ENCODE measurements at regions not wholly inside any gene's neighbourhood (a gene's known extent, or its start where the extent isn't known, plus 50 kb on each side); places are given as distances from the start of the nearest gene placed in this dataset.

DNA sequence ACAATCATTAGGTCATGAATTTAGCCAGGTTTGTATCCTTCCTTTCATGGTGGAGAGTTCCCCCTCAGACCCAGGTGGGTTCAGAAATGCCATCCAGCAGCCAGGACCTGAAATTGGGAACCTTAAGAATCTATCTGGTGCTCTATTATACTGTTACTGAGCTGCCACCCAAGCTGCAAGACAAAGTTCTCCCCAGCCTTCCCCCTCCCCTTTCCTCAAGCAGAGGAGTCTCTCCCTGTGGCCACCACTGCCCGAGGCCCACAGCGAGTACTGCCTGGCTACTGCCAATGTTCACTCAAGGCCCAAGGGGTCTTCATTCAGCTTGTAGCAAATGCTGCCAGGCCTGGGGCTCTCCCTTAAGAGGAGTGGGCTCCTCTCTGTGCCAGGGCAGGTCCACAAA, 133.8 kb downstream of the TMEM38B start:
- H3K27ac Mint-ChIP-seq: no peak overlapping the region
- H3K4me3 Mint-ChIP-seq: no peak overlapping the region
- no peaks in the 10 kb centered on the region for H3K27me3 Mint-ChIP-seq
- ATAC-seq: no peak
- H3K9me3 Mint-ChIP-seq: peaks cover 12% of the 10 kb centered on the region
- DNase-seq (ENCODE audit: low spot score): no peak
- no peaks in the 10 kb centered on the region for H3K4me1 Mint-ChIP-seq (ENCODE audit: low read depth in 2 of 2)
- H3K36me3 Mint-ChIP-seq: no peaks in the 10 kb centered on the region

DNA sequence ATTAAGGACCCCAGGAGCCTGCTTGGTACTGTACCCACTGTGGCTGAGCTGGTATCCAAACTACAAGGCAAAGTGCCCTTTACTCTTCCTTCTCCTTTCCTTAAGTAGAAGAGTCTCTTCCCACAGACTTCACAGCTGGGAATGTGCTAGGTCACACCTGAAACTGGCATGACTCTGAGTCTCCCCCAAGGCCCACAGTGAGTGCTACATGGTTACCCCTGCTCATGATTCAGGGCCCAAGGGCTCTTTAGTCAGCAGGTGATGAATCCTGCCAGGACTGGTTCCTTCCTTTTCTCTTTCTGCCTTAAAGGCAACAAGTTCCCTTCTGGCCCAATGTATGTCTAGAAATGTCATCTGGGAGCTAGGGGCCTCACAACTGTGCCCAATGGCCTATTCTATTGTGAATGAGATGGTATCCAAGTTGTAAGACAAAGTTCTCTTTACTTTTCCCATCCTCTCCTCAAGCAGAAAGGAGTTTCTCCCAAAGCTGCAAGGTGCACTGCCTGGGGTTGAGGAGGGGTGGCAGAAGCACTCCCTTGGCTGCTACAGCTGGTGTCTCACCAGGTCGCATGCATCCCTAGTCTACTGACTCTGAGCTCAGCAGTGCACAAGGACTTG, 134.4 kb downstream of the TMEM38B start:
- H3K9me3 Mint-ChIP-seq: peaks cover 7% of the 10 kb centered on the region
- H3K4me1 Mint-ChIP-seq (ENCODE audit: low read depth in 2 of 2): no peaks in the 10 kb centered on the region
- no peak overlapping the region for H3K27ac Mint-ChIP-seq
- DNase-seq (ENCODE audit: low spot score) (no peak), ATAC-seq (peak in 1 of 2 donors; percentile 13)
- no peaks in the 10 kb centered on the region for H3K36me3 Mint-ChIP-seq
- H3K4me3 Mint-ChIP-seq: no peak overlapping the region
- H3K27me3 Mint-ChIP-seq: no peaks in the 10 kb centered on the region

DNA sequence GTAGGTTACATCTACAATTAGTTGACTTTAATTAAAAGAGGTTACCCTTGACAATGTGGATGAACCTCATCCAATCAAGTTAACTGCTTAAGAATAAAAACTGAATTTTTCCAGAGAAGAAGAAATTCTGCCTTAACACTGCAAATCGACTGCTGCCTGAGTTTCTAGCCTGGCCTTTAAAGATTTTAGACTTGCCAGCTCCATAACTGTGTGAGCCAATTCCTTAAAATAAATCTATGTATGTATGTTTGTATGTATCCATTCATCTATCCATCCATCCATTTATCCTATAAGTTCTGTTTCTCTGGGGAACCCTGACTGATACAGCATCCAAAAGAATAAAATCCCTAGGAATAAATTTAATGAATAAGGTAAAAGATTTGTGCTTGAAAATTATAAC, 136.1 kb downstream of the TMEM38B start:
- no peak overlapping the region for H3K27ac Mint-ChIP-seq
- H3K36me3 Mint-ChIP-seq: no peaks in the 10 kb centered on the region
- no peak for ATAC-seq
- no peak overlapping the region for H3K4me3 Mint-ChIP-seq
- H3K27me3 Mint-ChIP-seq: peaks cover 6 to 8% of the 10 kb centered on the region in 2 donors
- no peak for DNase-seq (ENCODE audit: low spot score)
- H3K4me1 Mint-ChIP-seq (ENCODE audit: low read depth in 2 of 2): no peaks in the 10 kb centered on the region
- peaks cover 7% of the 10 kb centered on the region for H3K9me3 Mint-ChIP-seq

DNA sequence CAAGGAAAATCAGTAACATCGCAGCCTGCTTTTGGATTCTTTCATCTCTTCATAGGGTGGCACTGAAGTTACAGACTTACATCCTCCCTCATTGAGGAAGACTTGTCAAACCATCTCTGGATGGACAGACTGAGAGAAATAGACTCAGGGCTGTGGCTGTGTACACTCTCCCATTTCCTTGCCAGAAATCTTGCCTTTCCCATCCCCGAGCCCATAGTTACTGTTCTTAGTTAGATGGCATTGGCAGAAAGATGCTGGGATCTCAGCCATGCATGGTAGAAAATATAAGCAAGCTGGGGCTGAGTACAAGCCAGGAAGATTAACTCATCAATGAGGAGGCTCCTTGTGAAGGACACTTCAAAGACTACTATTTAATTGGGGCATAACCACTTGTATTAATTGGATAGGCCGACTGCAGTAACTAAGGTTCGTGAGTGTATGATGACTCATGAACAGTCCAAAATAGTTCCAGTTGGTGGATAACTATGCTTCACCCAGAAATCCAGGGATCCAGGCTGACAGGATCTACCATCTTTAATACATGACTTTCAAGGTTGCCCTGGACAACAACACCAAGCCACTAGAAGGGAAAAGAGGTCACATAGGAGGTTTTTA, 137.9 kb downstream of the TMEM38B start:
- no peak for DNase-seq (ENCODE audit: low spot score)
- H3K36me3 Mint-ChIP-seq: no peaks in the 10 kb centered on the region
- peaks cover 6 to 9% of the 10 kb centered on the region in 2 donors for H3K27me3 Mint-ChIP-seq
- H3K4me1 Mint-ChIP-seq (ENCODE audit: low read depth in 2 of 2): no peaks in the 10 kb centered on the region
- no peak for ATAC-seq
- no peaks in the 10 kb centered on the region for H3K9me3 Mint-ChIP-seq
- H3K27ac Mint-ChIP-seq: no peak overlapping the region
- no peak overlapping the region for H3K4me3 Mint-ChIP-seq

DNA sequence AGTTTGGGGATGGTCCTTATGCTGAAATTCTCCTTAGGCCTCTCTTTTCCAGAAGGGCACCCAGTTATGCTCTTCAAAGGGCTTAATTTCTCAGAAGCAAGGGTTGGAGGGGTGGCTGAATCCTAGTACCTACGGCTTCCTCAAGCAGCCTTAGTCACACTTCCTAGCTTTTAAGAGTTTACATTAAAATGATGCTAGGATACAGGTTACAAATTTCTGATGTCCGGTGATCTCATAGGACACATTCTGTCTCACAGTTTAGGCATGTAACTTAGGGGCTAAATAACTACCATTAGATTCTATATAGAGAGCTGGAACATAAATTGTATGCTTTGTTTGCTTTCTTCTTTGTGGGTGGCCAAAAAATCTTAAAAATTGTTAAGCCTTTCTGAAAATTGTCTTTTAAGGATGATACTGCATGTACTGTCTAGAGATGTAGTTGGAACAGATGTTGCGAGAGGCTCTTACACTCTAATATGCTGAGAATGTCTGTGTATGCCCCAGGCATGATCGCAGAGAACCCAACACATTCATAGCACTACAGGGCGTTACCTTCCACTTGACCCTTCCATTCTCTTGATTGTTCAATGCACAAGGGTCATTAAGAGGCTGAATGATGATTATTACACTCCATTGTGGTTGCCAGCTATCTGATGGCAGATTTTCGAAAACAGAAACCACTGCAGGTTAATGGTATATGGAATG, 139.1 kb downstream of the TMEM38B start:
- no peak for DNase-seq (ENCODE audit: low spot score)
- H3K4me1 Mint-ChIP-seq (ENCODE audit: low read depth in 2 of 2): no peaks in the 10 kb centered on the region
- peaks cover 9% of the 10 kb centered on the region in 2 donors for H3K27me3 Mint-ChIP-seq
- no peak overlapping the region for H3K4me3 Mint-ChIP-seq
- no peaks in the 10 kb centered on the region for H3K9me3 Mint-ChIP-seq
- H3K27ac Mint-ChIP-seq: no peak overlapping the region
- no peak for ATAC-seq
- H3K36me3 Mint-ChIP-seq: no peaks in the 10 kb centered on the region

DNA sequence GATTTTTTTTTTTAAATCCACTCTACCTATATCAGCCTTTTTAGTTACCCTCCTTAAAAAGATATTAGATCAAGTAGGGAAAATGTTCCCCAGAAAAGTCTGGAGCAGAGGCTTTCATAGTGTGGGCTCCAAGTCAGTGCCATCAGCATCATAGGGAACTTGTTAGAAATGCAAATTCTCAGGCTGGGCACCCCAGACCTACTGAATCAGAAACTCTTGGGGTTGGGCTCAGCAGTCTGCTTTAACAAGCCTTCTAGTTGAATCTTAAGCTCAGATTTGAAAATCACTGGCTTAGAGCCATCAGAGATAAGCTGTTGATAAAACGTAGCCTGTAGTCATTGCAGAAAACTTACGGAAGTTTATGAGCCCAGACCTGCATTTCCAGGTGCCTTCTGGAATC, 140.1 kb downstream of the TMEM38B start:
- ATAC-seq: no peak
- H3K27ac Mint-ChIP-seq: no peak overlapping the region
- H3K27me3 Mint-ChIP-seq: peaks cover 13 to 16% of the 10 kb centered on the region in 2 donors
- no peaks in the 10 kb centered on the region for H3K36me3 Mint-ChIP-seq
- H3K4me3 Mint-ChIP-seq: no peak overlapping the region
- peaks cover 4% of the 10 kb centered on the region in 2 donors for H3K4me1 Mint-ChIP-seq (ENCODE audit: low read depth in 2 of 2)
- no peaks in the 10 kb centered on the region for H3K9me3 Mint-ChIP-seq
- DNase-seq (ENCODE audit: low spot score): no peak

DNA sequence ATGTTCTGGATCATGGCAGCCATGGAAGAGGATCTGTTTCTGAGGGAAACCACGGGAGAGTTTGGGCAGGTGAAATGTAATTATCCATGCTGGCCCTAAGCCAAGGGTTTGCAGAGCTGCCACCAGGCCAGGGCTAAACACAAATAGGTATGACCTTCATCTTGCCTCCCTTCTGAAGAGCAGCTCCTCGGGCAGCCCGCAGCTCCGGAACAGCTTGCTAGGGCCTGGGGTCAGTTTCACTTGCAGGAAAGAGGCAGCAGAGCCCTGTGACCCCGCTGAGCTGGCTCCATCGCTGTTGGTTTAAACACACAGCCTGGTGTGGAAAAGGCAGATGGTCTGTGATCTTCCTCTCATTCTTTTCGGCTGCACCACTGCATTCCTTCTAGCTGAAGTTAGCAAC, 141.4 kb downstream of the TMEM38B start:
- Mint-ChIP-seq H3K27ac (no peak overlapping the region), H3K4me3 (no peak overlapping the region), H3K36me3 (no peaks in the 10 kb centered on the region), H3K27me3 (peaks cover 13 to 16% of the 10 kb centered on the region in 2 donors), H3K4me1 (ENCODE audit: low read depth in 2 of 2) (peaks cover 4 to 6% of the 10 kb centered on the region in 2 donors), H3K9me3 (no peaks in the 10 kb centered on the region)
- no peak for DNase-seq (ENCODE audit: low spot score)
- no peak for ATAC-seq

DNA sequence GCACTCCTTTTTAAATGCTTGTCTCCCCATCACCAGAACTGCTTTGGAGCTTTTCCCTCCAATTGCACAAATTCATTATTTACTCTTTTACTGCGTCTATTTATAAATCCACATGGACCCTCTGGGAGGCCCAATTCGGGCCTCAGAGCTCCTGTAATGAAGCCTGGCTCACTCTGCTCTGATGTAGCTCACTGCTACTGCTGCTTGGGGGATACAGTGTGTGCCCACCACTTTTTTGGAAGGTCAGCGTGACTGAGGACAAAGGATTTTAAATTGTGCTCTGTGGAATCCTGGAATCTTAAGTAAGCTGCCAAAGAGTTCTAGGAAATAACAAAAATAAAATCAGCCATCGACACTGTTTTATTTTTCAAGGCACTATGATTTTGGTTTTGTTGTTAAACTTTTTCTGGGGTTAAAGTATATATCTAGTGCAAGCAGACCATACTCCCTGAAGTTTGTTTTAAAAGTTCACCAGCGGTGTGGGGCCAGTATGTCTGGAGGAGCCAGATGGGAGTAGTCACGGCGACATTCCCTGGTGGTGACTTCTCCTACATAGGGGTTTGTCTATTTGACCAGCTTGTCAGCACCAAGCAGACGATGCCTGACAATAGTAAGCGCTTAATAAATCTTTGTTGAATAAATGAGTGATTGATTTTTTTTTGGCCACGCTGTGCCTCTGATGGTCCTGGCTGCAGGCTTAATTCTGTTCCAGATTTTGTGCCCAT, 142.8 kb downstream of the TMEM38B start:
- no peak for ATAC-seq
- Mint-ChIP-seq H3K4me1 (ENCODE audit: low read depth in 2 of 2) (peaks cover 14 to 19% of the 10 kb centered on the region in 2 donors), H3K27ac (no peak overlapping the region)

DNA sequence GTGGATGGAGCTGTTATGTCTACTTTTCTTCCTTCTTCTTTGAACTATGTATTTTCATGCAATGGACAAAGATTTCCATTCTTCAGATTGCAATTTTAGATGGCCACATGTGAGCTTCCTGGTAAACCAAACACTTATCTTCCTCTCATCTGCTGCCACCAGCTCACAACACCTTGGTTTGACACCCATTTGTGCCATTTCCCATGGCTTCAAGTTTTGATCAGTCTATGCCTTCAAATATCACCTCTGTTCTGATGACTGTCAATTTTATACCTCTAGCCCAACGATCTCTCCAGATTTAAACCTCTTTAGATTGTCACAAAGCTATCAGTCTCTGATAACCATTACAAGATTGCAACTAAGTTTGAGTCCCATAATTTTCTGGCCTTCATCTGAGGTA, 147.2 kb downstream of the TMEM38B start:
- ATAC-seq: peak in 1 of 2 donors; percentile 55
- Mint-ChIP-seq H3K4me3 (no peak overlapping the region), H3K27me3 (peaks cover 8 to 10% of the 10 kb centered on the region in 2 donors), H3K36me3 (no peaks in the 10 kb centered on the region), H3K4me1 (ENCODE audit: low read depth in 2 of 2) (peaks cover 14 to 20% of the 10 kb centered on the region in 2 donors), H3K9me3 (no peaks in the 10 kb centered on the region), H3K27ac (no peak overlapping the region)
- no peak for DNase-seq (ENCODE audit: low spot score)

More for the DNA sequence above, 142.8 kb downstream of the TMEM38B start:
- no peaks in the 10 kb centered on the region for H3K36me3 Mint-ChIP-seq
- DNase-seq (ENCODE audit: low spot score): no peak
- peaks cover 16% of the 10 kb centered on the region in 2 donors for H3K27me3 Mint-ChIP-seq
- no peaks in the 10 kb centered on the region for H3K9me3 Mint-ChIP-seq
- H3K4me3 Mint-ChIP-seq: no peak overlapping the region

DNA sequence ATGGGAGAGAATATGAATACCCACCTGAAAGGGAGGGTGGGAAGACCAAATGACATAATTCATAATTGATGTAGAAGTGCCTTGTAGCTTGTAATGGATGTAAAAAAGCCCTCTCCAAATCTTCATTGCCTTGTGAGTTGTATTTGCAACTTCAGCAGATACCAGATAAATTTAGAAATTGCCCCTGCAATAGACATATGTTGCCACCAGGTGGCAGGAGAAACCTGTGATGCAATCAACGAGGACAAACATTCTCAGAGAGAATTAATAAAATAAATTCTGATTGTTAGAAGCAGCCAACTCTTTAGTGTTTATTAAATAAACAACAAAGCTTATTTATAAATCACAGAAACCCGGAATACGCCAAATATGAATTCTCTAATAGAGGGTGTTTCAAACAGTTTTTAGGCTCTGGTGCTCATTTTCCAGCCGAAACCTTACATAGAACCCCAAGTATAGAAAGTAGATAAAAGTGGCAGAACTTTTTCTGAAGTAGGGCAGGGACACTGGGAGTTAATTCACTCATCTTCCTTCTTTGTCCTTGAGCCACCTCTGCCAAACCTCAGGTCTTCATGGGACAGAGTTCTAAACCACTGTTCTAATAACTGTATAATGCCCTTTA, 147.8 kb downstream of the TMEM38B start:
- no peaks in the 10 kb centered on the region for H3K36me3 Mint-ChIP-seq
- DNase-seq (ENCODE audit: low spot score): no peak
- ATAC-seq: no peak
- H3K27ac Mint-ChIP-seq: no peak overlapping the region
- peaks cover 14 to 20% of the 10 kb centered on the region in 2 donors for H3K4me1 Mint-ChIP-seq (ENCODE audit: low read depth in 2 of 2)
- no peaks in the 10 kb centered on the region for H3K9me3 Mint-ChIP-seq
- H3K27me3 Mint-ChIP-seq: peaks cover 8 to 10% of the 10 kb centered on the region in 2 donors
- no peak overlapping the region for H3K4me3 Mint-ChIP-seq

DNA sequence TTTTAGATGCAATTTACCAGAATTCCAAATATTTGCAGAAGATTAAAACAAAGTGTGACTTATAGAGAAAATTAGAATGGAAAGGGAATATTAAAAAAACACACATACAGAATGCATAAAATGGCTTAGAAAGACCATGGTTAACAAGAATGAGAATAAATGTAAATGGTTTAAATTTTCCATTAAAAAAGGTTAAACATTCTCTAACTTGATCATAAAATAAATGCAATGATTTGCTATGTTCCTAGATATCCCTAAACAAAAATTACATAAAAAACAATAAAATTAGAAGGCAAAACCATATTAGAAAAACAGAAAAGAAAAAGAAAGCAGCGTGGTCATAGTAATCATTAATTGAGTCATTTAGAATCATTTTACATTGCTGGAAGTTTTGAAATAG, 152.5 kb downstream of the TMEM38B start:
- Mint-ChIP-seq H3K4me1 (ENCODE audit: low read depth in 2 of 2) (peaks cover 2 to 3% of the 10 kb centered on the region in 2 donors), H3K27me3 (no peaks in the 10 kb centered on the region), H3K36me3 (no peaks in the 10 kb centered on the region), H3K9me3 (no peaks in the 10 kb centered on the region), H3K27ac (no peak overlapping the region), H3K4me3 (no peak overlapping the region)
- DNase-seq (ENCODE audit: low spot score) (no peak), ATAC-seq (no peak)

DNA sequence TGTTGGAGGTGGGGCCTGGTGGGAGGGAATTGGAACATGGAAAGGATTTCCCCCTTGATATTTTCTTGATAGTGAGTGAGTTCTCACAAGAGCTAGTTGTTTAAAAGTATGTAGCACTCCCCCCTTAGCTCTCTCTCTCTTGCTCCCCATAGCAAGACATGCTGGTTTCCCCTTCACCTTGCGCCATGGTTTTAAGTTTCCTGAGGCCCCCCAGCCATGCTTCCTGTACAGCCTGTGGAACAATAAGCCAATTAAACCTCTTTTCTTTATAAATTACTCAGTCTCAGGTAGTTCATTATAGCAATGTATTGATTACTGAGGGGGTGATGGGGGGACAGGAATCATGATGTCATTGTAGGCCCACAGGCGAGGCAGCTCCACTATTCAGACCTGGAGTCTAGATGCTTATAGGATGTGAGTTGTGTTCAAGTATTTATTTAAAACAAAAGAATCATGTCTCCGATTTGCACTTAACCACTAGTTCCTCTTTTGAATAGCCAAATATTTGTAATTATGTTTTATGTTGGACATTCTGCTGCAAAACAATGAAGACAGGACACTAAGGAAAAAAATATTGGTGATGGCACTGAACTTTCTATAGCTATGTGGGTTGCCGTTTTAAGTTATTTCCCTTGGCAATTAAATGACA, 156.6 kb downstream of the TMEM38B start:
- Mint-ChIP-seq H3K27me3 (peaks cover 2 to 8% of the 10 kb centered on the region in 2 donors), H3K4me1 (ENCODE audit: low read depth in 2 of 2) (no peaks in the 10 kb centered on the region), H3K36me3 (no peaks in the 10 kb centered on the region), H3K27ac (no peak overlapping the region), H3K4me3 (no peak overlapping the region), H3K9me3 (no peaks in the 10 kb centered on the region)
- ATAC-seq (no peak), DNase-seq (ENCODE audit: low spot score) (no peak)

Measured in natural killer cell treated with Interleukin-12 subunit alpha and Interleukin-12 subunit beta and Interleukin-15 and Interleukin-18, amount 100 ng/mL, for 72 hours (primary cell).